ENCODE measurements at regions not wholly inside any gene's neighbourhood (a gene's known extent, or its start where the extent isn't known, plus 50 kb on each side); places are given as distances from the start of the nearest gene placed in this dataset.

GRCh38 chr2:57182916-57183315 is 863.7 kb upstream of the VRK2 start:
- no peak for TF ChIP-seq CTCF (IDR thresholded peaks at IDR 0.05; ENCODE audit: borderline replicate concordance, insufficient read depth, low read depth, low read length)
- no peak overlapping the region for H3K4me3 ChIP-seq (ENCODE audit: low read depth, low read length)

DNA sequence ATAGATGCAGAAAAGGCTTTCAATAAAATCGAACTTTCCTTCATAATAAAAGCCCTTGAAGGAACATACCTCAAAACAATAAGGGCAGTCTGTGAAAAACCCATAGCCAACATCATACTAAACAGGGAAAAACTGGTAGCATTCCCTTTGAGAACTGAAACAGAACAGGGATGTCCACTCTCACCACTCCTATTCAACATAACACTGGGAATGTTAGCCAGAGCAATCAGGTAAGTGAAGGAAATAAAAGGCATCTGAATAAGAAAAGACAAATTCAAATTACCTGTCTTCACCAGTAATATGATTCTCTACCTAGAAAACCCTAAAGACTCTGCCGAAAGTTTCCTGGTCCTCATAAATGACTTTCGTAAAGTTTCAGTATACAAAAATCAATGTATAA is 861.0 kb upstream of the VRK2 start:
- H3K4me3 ChIP-seq (ENCODE audit: low read depth, low read length) = no peak overlapping the region
- TF ChIP-seq CTCF (IDR thresholded peaks at IDR 0.05; ENCODE audit: borderline replicate concordance, insufficient read depth, low read depth, low read length) = no peak

DNA sequence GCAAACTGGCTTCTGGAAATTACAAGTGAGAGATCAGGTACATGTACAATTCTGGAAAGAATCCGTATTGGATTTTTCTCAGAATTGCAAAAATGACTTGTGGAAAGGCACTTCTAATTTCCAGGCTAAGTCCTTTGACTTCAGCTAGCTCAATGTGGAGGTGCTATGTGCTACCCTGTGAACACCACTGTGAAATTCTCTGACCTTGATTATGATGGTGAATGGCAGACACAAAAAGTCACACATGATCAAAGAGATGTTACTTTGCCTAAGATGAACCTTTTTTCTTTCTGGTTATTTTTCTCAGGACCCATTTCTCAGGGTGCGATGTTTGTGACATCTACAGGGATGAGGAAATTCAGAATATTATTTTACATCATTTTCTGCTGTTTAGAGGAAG is 856.6 kb upstream of the VRK2 start:
- H3K4me3 ChIP-seq (ENCODE audit: low read depth, low read length) = no peak overlapping the region
- TF ChIP-seq CTCF (IDR thresholded peaks at IDR 0.05; ENCODE audit: borderline replicate concordance, insufficient read depth, low read depth, low read length) = no peak

- no peak for TF ChIP-seq CTCF (IDR thresholded peaks at IDR 0.05; ENCODE audit: borderline replicate concordance, insufficient read depth, low read depth, low read length)
- H3K4me3 ChIP-seq (ENCODE audit: low read depth, low read length) = no peak overlapping the region
Measured at GRCh38 chr2:57199663-57200062, 846.9 kb upstream of the VRK2 start.

- TF ChIP-seq CTCF (IDR thresholded peaks at IDR 0.05; ENCODE audit: borderline replicate concordance, insufficient read depth, low read depth, low read length) = no peak
Measured at GRCh38 chr2:57204364-57204763, 842.2 kb upstream of the VRK2 start.

GRCh38 chr2:57205241-57205640 is 841.4 kb upstream of the VRK2 start:
- TF ChIP-seq CTCF (IDR thresholded peaks at IDR 0.05; ENCODE audit: borderline replicate concordance, insufficient read depth, low read depth, low read length) = no peak

More at GRCh38 chr2:57204364-57204763, 842.2 kb upstream of the VRK2 start:
- no peak overlapping the region for H3K4me3 ChIP-seq (ENCODE audit: low read depth, low read length)

DNA sequence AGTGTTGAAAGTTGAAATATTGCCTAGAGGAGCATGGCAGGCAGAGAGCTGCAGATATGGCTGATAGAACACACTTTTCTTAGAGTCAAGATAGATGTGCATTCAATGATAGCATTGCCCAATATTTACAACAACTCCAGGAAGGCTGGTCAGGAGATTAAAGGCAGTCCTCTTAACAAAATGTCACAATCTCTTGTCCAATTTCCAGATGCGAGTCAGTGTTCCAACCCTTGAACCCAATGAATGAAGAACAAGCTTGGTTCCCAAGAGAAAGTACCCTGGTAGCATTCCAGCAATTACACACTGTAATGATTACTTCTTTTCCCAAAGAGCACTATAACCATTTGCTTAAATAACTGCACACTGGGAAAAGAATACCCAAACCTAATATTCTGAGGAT is 839.4 kb upstream of the VRK2 start:
- no peak for TF ChIP-seq CTCF (IDR thresholded peaks at IDR 0.05; ENCODE audit: borderline replicate concordance, insufficient read depth, low read depth, low read length)
- no peak overlapping the region for H3K4me3 ChIP-seq (ENCODE audit: low read depth, low read length)

More at GRCh38 chr2:57205241-57205640, 841.4 kb upstream of the VRK2 start:
- no peak overlapping the region for H3K4me3 ChIP-seq (ENCODE audit: low read depth, low read length)

Measured in GM12875 (cell line).